Adrenal gland (tissue), 9 donors: ENCODE measurements at regions not wholly inside any gene's neighbourhood (a gene's known extent, or its start where the extent isn't known, plus 50 kb on each side); places are given as distances from the start of the nearest gene placed in this dataset.
"Not testable (repeated sequence)": the region's sequence is repeated elsewhere in the genome, so short reads cannot be mapped to it uniquely, and the experiment has no call there.

ENCODE experiments used
- DNase-seq, 7 donors: peaks; one replicate each; pipeline ENCODE4 v3.0.0-alpha.2; 2019 to 2020
- H3K27ac ChIP-seq, 5 donors: fragments of 200-600 bp; sonication (generic) in 4 of 5; 1 replicate in 3 of 5; 2 replicates in 2 of 5; pipeline versions ENCODE4 v1.5.1 to v1.8.0; 2016 to 2020; ENCODE audit warnings: mild to moderate bottlenecking in 1 of 5
- H3K27me3 ChIP-seq: fragments of 200-600 bp; 2 replicates; pipeline ENCODE4 v1.8.0; 2021
- H3K36me3 ChIP-seq, 2 donors: fragments of 200-600 bp; replicated peaks in 1 of 2; 1 replicate in 1 of 2; 2 replicates in 1 of 2; pipeline versions ENCODE4 v1.5.1 to v1.8.0; 2018 to 2022
- H3K4me1 ChIP-seq, 2 donors: fragments of 200-600 bp; replicated peaks in 1 of 2; 1 replicate in 1 of 2; 2 replicates in 1 of 2; pipeline versions ENCODE4 v1.5.1 to v1.8.0; 2018 to 2021
- H3K4me3 ChIP-seq, 4 donors: fragments of 200-600 bp; sonication (generic) in 3 of 4; one replicate each; pipeline ENCODE4 v1.5.1; 2016 to 2018
- H3K9me3 ChIP-seq, 3 donors: fragments of 200-600 bp; sonication (generic) in 1 of 3; replicated peaks in 1 of 3; 1 replicate in 2 of 3; 2 replicates in 1 of 3; pipeline versions ENCODE4 v1.5.1 to v1.8.0; 2016 to 2021
- POLR2A ChIP-seq, 2 donors: fragments of 450-650 bp; IDR thresholded peaks; one replicate each; pipeline ENCODE4 v1.6.1; 2017; ENCODE audit warnings: antibody characterized with exemption in 2 of 2, mild to moderate bottlenecking in 2 of 2, moderate library complexity in 1 of 2
- WGBS, 4 donors: extraction: QIAGEN DNeasy Blood & Tissue Kit in 2 of 4; methylation state at CpG; one replicate each; pipeline versions ENCODE4 v1.1.5 to v1.1.7; 2013 to 2017; 5-methylcytosine and 5-hydroxymethylcytosine counted together
- intact Hi-C, 2 donors: fragments of 100-400 bp; cut with DNase I; formaldehyde crosslinking; loops; one replicate each; pipeline versions ENCODE4 v1.14.1 to v1.15.0; 2022 to 2023
- TF ChIP-seq, protein P1 (sequence below), 6 experiments: fragments of 450-650 bp in 4 of 6; fragments of 200-600 bp in 2 of 6; sonication (generic) in 1 of 6; IDR thresholded peaks; 1 replicate in 5 of 6; 2 replicates in 1 of 6; pipeline versions ENCODE4 v1.5.1 to v1.8.0; 2016 to 2021; ENCODE audit warnings: antibody characterized with exemption in 6 of 6, mild to moderate bottlenecking in 2 of 6, moderate library complexity in 1 of 6
- donor health status: healthy with polysubstance abuse.
- donor health status: Bipolar disorder and iron deficiency.
- donor health status: DM: yes; HTN: yes; CAD: no.
- donor health status: DM: no; HTN: no; CAD: no.
- donor health status: DM: no; HTN: no; CAD: no.

DNA sequence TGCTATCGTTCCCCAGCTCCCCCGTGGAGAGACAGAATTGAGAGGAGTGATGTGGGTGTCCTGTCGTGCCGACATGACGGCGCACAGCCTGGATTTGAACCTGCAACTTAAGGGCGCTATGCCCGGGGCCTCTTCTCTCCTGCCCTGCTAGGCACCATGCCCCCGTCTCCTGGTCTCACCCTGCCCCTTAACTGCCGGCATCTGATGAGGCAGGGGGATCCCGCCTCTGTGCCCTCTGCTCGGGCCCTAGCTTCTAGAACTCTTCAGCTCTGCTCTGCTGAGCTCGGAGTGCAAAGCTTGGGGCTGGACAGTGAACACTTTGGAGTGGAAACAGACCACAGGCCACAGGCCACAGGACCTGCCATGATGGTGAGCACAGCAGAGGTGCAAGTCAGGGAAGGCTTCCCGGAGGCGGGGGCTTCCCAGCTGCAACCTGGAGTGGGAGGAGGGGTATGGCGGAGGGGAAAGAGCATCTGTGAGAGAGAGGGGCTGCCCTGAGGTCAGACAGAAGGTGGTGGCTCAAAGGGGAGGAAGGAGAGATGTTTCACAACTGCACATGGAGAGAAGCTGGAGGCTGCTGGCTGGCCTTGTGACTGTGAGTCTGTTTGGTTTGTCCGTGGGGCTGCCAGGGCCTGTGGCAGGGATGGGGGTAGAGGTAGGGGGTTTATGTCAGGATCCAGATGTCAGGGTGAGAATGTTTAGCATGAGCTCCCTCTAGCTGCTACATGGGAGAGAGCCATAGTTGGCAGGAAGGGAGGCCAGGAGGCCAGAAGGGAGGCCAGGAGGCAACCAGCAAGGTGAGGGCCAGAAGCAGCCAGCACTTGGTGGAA lies 107.8 kb downstream of the CRLF3 start:
- Histone ChIP-seq H3K36me3 (no peaks in the 10 kb centered on the region), H3K27me3 (no peaks in the 10 kb centered on the region), H3K4me1 (no peaks in the 10 kb centered on the region), H3K4me3 (no peak overlapping the region), H3K9me3 (no peaks in the 10 kb centered on the region), H3K27ac (no peak overlapping the region)
- intact Hi-C loops: loop anchor here (10.0 kb wide), 1 partner anchor 108 kb away; the partner anchor contains the start of gene CRLF3 (in 2 of the 2)
- TF ChIP-seq POLR2A (IDR thresholded peaks at IDR 0.05): no peak
- TF ChIP-seq, protein P1, sequence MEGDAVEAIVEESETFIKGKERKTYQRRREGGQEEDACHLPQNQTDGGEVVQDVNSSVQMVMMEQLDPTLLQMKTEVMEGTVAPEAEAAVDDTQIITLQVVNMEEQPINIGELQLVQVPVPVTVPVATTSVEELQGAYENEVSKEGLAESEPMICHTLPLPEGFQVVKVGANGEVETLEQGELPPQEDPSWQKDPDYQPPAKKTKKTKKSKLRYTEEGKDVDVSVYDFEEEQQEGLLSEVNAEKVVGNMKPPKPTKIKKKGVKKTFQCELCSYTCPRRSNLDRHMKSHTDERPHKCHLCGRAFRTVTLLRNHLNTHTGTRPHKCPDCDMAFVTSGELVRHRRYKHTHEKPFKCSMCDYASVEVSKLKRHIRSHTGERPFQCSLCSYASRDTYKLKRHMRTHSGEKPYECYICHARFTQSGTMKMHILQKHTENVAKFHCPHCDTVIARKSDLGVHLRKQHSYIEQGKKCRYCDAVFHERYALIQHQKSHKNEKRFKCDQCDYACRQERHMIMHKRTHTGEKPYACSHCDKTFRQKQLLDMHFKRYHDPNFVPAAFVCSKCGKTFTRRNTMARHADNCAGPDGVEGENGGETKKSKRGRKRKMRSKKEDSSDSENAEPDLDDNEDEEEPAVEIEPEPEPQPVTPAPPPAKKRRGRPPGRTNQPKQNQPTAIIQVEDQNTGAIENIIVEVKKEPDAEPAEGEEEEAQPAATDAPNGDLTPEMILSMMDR (IDR thresholded peaks at IDR 0.05): no peak
- 80 to 89% (median 87%) methylated on average over 10 to 17 of the region's 17 CpGs for WGBS, 4 donors
- peak in 2 of 7 donors; percentile 14 to 40 for DNase-seq

DNA sequence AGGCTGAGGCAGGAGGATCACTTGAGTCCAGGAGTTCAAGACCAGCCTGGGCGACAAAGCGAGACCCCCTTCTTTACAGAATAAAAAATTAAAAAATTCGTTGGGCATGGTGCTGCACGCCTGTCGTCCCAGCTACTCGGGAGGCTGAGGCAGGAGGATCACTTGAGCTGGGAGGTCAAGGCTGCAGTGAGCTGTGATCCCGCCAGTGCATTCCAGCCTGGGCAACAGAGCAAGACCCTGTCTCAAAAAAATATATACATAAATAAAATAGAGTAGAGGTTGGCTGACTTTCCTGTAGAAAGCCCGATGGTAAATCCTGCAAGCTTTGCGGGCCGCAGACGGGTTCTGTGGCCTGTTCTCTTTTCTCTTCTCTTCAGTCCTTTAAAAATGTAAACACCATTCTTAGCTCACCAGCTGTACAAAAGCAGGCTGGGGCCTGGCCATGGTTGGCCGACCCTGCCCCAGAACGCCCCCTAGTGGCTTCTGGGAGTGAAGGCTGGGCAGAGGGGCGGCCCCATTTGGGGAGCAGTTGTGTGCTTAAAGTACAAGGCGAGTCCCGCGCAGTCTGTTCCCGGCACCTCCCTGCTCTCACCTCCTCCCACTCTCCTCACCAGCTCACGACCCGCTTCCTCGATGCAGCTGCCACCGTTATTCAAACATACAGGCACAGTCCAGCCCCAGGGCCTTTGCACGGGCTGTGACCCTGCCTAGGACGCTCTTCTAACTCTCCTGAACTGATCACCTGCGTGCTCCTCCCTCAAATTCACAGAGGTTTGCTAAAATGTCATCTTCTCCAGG lies 109.5 kb downstream of the CRLF3 start:
- intact Hi-C loops: loop anchor here (10.0 kb wide), 1 partner anchor 110 kb away; the partner anchor contains the start of gene CRLF3 (in 2 of the 2)
- H3K4me1 ChIP-seq, H3K4me3 ChIP-seq, H3K36me3 ChIP-seq, H3K9me3 ChIP-seq, H3K27me3 ChIP-seq, H3K27ac ChIP-seq: not testable (repeated sequence)
- TF ChIP-seq, protein P1 (IDR thresholded peaks at IDR 0.05): peak in 5 of 6 experiments; percentile 18 to 59 (median 45)
- 77 to 80% (median 77%) methylated on average over 25 of the region's 25 CpGs for WGBS, 4 donors
- DNase-seq: peak in 2 of 7 donors; percentile 17 to 46

DNA sequence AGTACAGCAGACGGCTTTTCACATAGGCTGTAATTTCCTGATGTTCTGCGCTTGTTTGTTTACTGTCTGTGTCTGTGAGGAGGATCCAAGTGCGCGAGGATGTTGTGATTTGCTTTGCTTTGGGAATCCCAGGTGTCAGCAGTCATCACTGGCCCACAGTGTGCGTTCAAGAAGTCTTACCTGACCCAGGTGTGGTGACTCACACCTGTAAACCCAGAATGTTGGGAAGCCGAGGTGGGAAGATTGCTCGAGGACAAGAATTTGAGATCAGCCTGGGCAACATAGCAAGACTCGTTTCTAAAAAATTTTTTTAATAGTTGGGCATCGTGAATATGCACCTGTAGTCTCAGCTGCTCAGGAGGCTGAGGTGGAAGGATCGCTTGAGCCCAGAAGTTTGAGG lies 110.7 kb downstream of the CRLF3 start:
- H3K27ac ChIP-seq, H3K27me3 ChIP-seq, H3K4me3 ChIP-seq, H3K36me3 ChIP-seq, H3K9me3 ChIP-seq, H3K4me1 ChIP-seq: not testable (repeated sequence)
- WGBS, 4 donors: 78 to 89% (median 80%) methylated on average over 10 of the region's 10 CpGs
- intact Hi-C loops: loop anchor here (10.0 kb wide), 1 partner anchor 111 kb away; the partner anchor contains the start of gene CRLF3 (in 2 of the 2)
- peak in 1 of 7 donors; percentile 13 for DNase-seq

DNA sequence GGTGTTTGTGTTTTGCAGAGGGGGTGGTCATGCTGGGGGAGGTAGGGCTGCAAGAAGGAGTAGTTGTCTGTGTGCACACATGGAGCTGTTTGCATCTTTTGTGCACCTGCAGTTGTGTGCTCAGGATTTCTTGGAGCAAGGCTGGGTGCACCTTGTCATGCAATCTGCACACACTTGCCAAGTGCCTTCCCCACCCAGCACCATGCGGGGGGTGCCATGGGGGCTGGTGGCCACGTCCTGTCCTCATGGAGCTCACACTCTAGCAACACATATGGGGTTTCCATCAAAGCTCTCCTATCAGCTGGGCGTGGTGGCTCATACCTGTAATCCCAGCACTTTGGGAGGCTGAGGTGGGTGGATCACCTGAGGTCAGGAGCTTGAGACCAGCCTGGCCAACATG lies 111.6 kb downstream of the CRLF3 start:
- not testable (repeated sequence) for H3K4me1 ChIP-seq, H3K27me3 ChIP-seq, H3K36me3 ChIP-seq, H3K9me3 ChIP-seq, H3K27ac ChIP-seq, H3K4me3 ChIP-seq
- WGBS, 4 donors: 91 to 100% (median 92%) methylated on average over 3 of the region's 3 CpGs; no CpG with 5 or more reads in 1 of the 4 donors
- intact Hi-C loops: loop anchor here (10.0 kb wide), 1 partner anchor 112 kb away; the partner anchor contains the start of gene CRLF3 (in 2 of the 2)
- DNase-seq: peak in 1 of 7 donors; percentile 2

DNA sequence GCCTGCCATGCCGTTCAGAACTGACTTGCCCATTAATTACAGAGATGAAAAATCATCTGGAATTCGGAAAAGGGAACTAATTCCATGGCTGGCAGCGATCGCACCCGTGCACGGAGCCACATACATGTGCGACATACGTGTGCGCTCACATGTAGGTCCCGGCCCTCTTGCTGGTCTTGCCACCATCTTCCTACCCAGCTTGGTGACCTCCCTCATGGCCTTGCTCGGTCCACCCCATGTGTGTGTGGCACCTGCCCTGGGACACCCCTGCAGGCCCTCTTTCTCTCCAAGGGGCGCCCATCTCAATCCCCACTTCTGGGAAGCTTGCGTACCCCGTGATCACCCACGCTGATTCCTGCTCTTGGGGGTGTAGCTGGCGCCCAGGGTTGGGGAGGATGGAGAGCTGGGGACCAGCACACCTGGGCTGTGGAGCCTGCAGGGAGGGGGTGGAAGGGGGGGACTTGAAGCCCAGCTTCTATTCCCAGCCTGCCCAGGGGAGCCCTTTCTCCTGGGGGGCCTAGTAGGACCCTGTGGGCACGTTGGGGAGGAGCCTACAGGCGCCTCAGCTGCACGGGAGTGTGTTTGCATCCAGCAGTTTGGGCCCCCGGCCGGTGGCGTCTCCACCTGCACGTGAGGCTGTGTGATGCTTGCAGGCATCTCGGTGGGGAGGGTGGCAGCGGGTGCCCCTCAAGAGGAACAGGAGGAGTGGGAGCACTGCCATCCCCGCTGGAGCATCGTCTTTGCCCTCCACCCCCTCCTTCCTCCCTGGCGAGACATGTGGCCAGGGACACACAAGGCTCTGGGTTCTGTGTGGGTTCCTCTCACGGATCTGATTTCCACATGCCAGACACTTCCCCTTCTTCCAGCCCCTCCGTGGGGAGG lies 112.6 kb downstream of the CRLF3 start:
- DNase-seq, H3K4me3 ChIP-seq, H3K27me3 ChIP-seq, H3K4me1 ChIP-seq, H3K36me3 ChIP-seq, H3K9me3 ChIP-seq, H3K27ac ChIP-seq: not testable (repeated sequence)
- intact Hi-C loops: loop anchor here (10.0 kb wide), 1 partner anchor 113 kb away; the partner anchor contains the start of gene CRLF3 (in 2 of the 2)
- 78 to 90% (median 81%) methylated on average over 23 to 30 of the region's 30 CpGs for WGBS, 4 donors

DNA sequence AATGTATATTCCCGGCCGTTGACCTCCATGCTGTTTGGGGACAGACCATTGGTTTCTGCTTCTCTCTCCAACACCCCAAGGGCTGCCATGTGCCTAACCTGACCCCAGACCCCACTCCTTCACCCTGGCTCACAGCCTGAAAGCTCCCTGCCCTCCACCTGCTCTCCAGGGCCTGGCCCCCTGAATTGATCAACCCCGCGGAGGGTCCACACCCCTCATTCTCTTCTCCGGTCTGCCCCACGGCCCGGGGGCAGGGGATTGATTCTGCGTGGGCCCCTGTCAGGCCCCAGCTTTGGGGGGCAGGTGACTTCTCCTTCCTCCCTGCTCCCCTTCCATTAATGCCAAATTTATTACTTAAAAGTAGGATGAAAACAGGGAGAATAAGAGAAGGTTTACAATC lies 113.3 kb downstream of the CRLF3 start:
- not testable (repeated sequence) for H3K4me3 ChIP-seq, H3K27ac ChIP-seq

DNA sequence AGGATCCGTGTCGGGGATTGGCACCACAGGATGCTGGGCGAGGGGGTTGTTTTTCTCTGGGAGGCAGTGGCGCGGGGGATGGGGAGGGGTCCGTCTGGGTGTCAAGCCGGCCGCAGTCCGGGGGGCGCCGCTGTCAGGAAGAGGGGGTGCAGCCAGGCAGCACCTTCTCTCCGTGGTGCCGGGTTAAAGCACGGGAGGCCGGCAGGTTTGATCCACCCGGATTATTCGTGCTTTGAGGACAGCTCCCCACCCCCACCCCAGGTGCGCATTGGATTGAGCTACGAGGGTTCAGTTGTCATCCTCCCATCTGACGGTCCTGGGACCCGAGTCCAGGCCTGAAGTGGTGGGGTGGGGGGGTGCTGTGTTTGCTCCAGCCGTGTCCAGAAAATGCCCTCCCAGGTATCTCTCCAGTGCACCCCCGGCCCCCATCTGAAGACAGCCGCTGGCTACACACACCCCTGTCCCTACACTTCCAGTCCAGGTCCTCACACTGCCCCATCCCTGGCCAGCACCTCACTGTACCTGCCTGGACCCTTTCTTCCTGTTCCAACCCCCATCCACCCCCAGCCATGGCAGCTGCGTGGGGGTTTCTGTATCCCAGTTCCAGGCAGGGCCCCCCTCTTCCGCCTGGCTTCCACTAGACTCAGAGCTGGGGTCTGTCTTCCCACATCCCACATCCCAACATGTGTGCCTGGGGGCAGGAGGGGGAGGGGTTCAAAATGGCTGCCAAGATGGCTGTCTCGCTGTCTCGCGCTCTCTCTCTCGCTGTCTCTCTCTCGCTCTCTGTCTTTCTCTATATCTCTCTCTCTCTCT lies 114.0 kb downstream of the CRLF3 start:
- H3K36me3 ChIP-seq, H3K4me1 ChIP-seq, H3K9me3 ChIP-seq, H3K27me3 ChIP-seq, DNase-seq, H3K27ac ChIP-seq: not testable (repeated sequence)
- WGBS, 4 donors: 21 to 55% (median 29%) methylated on average over 12 to 30 of the region's 31 CpGs
- H3K4me3 ChIP-seq: peak overlapping the region in 3 of 4 donors; percentile 25 to 91 (median 67)
- intact Hi-C loops: loop anchor here (10.0 kb wide), 1 partner anchor 114 kb away; the partner anchor contains the start of gene CRLF3 (in 2 of the 2)

More for the DNA sequence above, 113.3 kb downstream of the CRLF3 start:
- WGBS, 4 donors: 77 to 81% (median 81%) methylated on average over 8 of the region's 8 CpGs
- H3K27me3 ChIP-seq, H3K4me1 ChIP-seq, DNase-seq, H3K9me3 ChIP-seq, H3K36me3 ChIP-seq: not testable (repeated sequence)
- intact Hi-C loops: loop anchor here (10.0 kb wide), 1 partner anchor 114 kb away; the partner anchor contains the start of gene CRLF3 (in 2 of the 2)
